Glutamatergic neuron (in vitro differentiated cells): ENCODE measurements at regions not wholly inside any gene's neighbourhood (a gene's known extent, or its start where the extent isn't known, plus 50 kb on each side); places are given as distances from the start of the nearest gene placed in this dataset.

Source experiments
- DNase-seq: peaks from one replicate; pipeline ENCODE4 v3.0.0; 2022
- H3K27ac Mint-ChIP-seq: one replicate; pipeline ENCODE4 v1.8.0; 2020; ENCODE audit warnings: mild to moderate bottlenecking, mixed read lengths, inconsistent platforms; ENCODE audit not compliant: unreplicated experiment
- H3K27me3 Mint-ChIP-seq: one replicate; pipeline ENCODE4 v1.8.0; 2020; ENCODE audit warnings: mild to moderate bottlenecking, moderate library complexity, mixed read lengths, inconsistent platforms; ENCODE audit not compliant: unreplicated experiment
- H3K36me3 Mint-ChIP-seq: one replicate; pipeline ENCODE4 v1.8.0; 2020; ENCODE audit warnings: mild to moderate bottlenecking, mixed read lengths, inconsistent platforms; ENCODE audit not compliant: unreplicated experiment
- H3K4me1 Mint-ChIP-seq: one replicate; pipeline ENCODE4 v1.8.0; 2020; ENCODE audit warnings: mild to moderate bottlenecking, low read depth, mixed read lengths, inconsistent platforms; ENCODE audit not compliant: unreplicated experiment
- H3K4me3 Mint-ChIP-seq: one replicate; pipeline ENCODE4 v1.8.0; 2020; ENCODE audit warnings: mild to moderate bottlenecking, mixed read lengths, inconsistent platforms; ENCODE audit not compliant: unreplicated experiment
- H3K9me3 Mint-ChIP-seq: one replicate; pipeline ENCODE4 v1.8.0; 2020; ENCODE audit warnings: mild to moderate bottlenecking, moderate library complexity, mixed read lengths, inconsistent platforms; ENCODE audit not compliant: unreplicated experiment
- TF ChIP-seq, protein P1 (sequence below): fragments of 200-600 bp; sonication (generic); IDR thresholded peaks from one replicate; pipeline ENCODE4 v1.5.0; 2021; ENCODE audit not compliant: partially characterized antibody, unreplicated experiment

DNA sequence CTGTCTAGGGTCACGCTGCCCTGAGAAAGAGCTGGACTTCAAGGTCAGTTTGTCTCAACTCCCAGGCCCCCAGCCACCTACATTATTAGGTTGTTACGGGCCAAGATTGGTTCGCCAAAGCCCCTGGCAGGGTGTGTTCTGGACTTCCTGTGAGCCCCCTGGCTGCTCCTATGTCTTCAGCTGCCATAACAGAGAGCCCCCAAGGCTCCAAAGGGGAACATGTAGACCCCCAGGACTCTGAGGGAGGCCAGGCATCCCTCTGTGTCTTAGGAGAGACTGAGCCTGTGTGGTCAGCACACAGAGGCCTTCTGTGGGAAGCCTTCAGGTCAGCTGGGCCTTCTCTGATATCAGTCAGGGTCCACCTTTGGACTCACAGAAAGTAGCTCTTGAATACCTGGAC lies 58.3 kb downstream of the INHBB start:
- Mint-ChIP-seq H3K27ac (no peak overlapping the region), H3K36me3 (no peaks in the 10 kb centered on the region), H3K4me1 (no peaks in the 10 kb centered on the region), H3K4me3 (no peak overlapping the region), H3K9me3 (peaks cover 4% of the 10 kb centered on the region), H3K27me3 (peaks cover 8% of the 10 kb centered on the region)
- TF ChIP-seq, protein P1, sequence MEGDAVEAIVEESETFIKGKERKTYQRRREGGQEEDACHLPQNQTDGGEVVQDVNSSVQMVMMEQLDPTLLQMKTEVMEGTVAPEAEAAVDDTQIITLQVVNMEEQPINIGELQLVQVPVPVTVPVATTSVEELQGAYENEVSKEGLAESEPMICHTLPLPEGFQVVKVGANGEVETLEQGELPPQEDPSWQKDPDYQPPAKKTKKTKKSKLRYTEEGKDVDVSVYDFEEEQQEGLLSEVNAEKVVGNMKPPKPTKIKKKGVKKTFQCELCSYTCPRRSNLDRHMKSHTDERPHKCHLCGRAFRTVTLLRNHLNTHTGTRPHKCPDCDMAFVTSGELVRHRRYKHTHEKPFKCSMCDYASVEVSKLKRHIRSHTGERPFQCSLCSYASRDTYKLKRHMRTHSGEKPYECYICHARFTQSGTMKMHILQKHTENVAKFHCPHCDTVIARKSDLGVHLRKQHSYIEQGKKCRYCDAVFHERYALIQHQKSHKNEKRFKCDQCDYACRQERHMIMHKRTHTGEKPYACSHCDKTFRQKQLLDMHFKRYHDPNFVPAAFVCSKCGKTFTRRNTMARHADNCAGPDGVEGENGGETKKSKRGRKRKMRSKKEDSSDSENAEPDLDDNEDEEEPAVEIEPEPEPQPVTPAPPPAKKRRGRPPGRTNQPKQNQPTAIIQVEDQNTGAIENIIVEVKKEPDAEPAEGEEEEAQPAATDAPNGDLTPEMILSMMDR: no peak
- no peak for DNase-seq

DNA sequence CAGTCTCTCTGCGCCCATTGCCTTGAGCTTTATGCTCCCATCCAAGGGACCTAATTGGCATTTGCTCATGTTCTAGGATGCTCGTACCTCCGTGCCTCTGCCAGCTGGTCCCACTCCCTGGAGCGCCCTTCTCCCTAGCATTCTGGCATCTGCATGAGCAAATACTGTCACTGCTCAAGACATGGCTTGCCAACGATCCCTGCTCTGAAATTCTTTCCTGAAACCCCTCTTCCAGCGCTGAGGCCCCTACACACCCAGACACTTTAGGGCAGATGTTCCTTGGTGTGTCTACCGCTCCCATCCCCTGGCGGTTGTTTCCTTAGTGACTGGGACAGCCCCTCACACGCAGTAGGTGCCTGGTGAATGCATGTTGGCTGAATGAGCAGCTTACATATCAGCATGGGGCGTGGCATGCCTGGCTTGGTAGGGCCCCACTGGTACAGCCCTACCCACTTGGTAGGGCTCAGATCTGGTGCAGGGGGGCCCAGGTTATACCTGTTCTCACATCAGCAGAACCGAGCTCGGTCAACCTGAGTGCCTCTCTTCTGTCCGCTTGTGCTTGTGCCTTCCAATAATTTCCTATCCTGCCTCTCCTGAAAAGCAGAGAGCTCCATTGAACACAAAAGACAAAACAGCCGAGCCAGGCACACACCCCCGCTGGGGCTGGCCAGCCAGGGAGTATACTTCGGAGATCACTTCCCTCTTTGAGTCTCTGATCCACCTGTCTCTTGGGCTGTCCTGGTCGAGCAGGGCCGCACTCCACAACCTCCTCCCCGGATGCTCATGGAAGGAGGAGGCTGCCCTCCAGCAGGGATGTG lies 59.2 kb downstream of the INHBB start:
- H3K4me1 Mint-ChIP-seq: no peaks in the 10 kb centered on the region
- DNase-seq: no peak

DNA sequence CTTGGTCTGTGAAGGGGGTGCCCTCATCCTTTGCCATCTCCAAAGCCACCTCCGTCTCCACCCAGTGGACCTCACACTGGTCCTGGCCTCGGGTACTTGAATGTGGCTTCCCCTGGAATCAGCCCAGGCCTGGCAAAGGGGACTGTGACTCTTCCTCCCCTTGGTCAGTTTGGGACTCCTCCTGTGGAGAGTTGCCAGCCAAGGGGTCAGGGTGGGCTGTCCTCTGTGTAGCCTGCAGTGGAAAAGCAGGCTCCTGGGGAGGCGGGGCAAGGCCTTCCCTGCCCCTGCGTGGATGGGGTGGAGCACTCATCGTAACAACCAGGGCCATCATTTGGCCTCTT lies 59.8 kb downstream of the INHBB start:
- DNase-seq: no peak
- H3K4me3 Mint-ChIP-seq: no peak overlapping the region

More for the DNA sequence above, 59.2 kb downstream of the INHBB start:
- peaks cover 8% of the 10 kb centered on the region for H3K27me3 Mint-ChIP-seq
- H3K36me3 Mint-ChIP-seq: no peaks in the 10 kb centered on the region
- peaks cover 4% of the 10 kb centered on the region for H3K9me3 Mint-ChIP-seq
- H3K4me3 Mint-ChIP-seq: no peak overlapping the region
- H3K27ac Mint-ChIP-seq: no peak overlapping the region
- TF ChIP-seq, protein P1: no peak

DNA sequence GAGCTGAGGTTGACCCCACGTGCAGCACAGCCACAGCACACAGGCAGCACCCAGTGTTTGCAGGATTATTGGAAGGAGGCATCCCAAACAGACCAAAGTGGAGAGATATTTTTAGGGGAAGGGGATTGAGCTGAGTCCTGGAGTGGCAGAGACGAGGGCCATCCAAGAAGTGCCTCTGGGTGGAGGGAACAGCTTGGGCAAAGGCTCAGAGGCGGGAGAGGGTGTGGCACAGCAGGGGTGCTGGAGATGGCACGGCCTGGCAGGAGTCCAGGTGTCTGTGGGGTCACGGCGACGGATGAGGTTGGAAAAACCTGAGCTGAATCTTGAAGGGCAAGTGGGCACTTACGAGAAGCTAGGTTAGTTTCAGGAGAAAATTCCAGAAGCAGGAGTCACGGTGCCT lies 60.6 kb downstream of the INHBB start:
- Mint-ChIP-seq H3K36me3 (no peaks in the 10 kb centered on the region), H3K27ac (no peak overlapping the region), H3K4me1 (no peaks in the 10 kb centered on the region), H3K9me3 (peaks cover 2% of the 10 kb centered on the region), H3K4me3 (no peak overlapping the region), H3K27me3 (peaks cover 6% of the 10 kb centered on the region)
- TF ChIP-seq, protein P1: no peak
- DNase-seq: no peak

More for the DNA sequence above, 59.8 kb downstream of the INHBB start:
- Mint-ChIP-seq H3K9me3 (peaks cover 2% of the 10 kb centered on the region), H3K36me3 (no peaks in the 10 kb centered on the region), H3K4me1 (no peaks in the 10 kb centered on the region), H3K27me3 (peaks cover 8% of the 10 kb centered on the region), H3K27ac (no peak overlapping the region)
- TF ChIP-seq, protein P1: no peak

DNA sequence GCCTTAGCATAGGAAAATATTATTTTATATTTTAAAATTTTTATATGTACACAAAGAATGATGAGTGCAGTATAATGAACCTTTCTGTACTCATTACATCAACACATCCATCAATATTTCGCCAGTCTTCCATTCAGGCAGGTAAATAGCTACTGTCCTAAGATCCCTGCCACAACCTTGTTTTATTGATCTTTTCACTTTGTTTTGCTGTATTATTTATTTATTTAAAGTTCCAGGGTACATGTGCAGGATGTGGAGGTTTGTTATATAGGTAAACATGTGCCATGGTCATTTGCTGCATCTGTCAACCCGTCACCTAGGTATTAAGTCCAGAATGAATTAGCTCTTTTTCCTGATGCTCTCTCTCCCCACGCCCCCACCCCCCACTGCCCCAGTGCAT lies 64.6 kb downstream of the INHBB start:
- H3K4me1 Mint-ChIP-seq: no peaks in the 10 kb centered on the region
- H3K36me3 Mint-ChIP-seq: peaks cover 6% of the 10 kb centered on the region
- H3K27me3 Mint-ChIP-seq: peaks cover 2% of the 10 kb centered on the region
- TF ChIP-seq, protein P1: no peak
- no peak overlapping the region for H3K27ac Mint-ChIP-seq
- peaks cover 5% of the 10 kb centered on the region for H3K9me3 Mint-ChIP-seq
- H3K4me3 Mint-ChIP-seq: no peak overlapping the region
- DNase-seq: no peak
